ENCODE measurements at regions not wholly inside any gene's neighbourhood (a gene's known extent, or its start where the extent isn't known, plus 50 kb on each side); places are given as distances from the start of the nearest gene placed in this dataset.

GRCh38 chr7:156032973-156033372 lies 220.7 kb upstream of the SHH start:
- H3K36me3 Mint-ChIP-seq (ENCODE audit: low read depth): peaks cover 2% of the 10 kb centered on the region
- H3K27ac Mint-ChIP-seq (ENCODE audit: unreplicated experiment): no peak overlapping the region
- no peaks in the 10 kb centered on the region for H3K27me3 Mint-ChIP-seq (ENCODE audit: low read depth)
- DNase-seq (ENCODE audit: low read depth, low spot score): no peak
- no peak for TF ChIP-seq CTCF (conservative IDR thresholded peaks at IDR 0.05)
- no peak overlapping the region for H3K4me3 Mint-ChIP-seq
- H3K9me3 Mint-ChIP-seq: peaks cover 8% of the 10 kb centered on the region
- peaks cover 15% of the 10 kb centered on the region for H3K4me1 Mint-ChIP-seq

GRCh38 chr7:156031679-156032478 lies 219.6 kb upstream of the SHH start:
- peaks cover 8% of the 10 kb centered on the region for H3K9me3 Mint-ChIP-seq
- H3K4me3 Mint-ChIP-seq: no peak overlapping the region
- H3K4me1 Mint-ChIP-seq: peaks cover 24% of the 10 kb centered on the region

GRCh38 chr7:156029460-156030007 lies 217.3 kb upstream of the SHH start:
- TF ChIP-seq CTCF (conservative IDR thresholded peaks at IDR 0.05): no peak
- Mint-ChIP-seq H3K27ac (ENCODE audit: unreplicated experiment) (no peak overlapping the region), H3K36me3 (ENCODE audit: low read depth) (peaks cover 2% of the 10 kb centered on the region), H3K4me1 (peaks cover 27% of the 10 kb centered on the region), H3K4me3 (no peak overlapping the region), H3K27me3 (ENCODE audit: low read depth) (no peaks in the 10 kb centered on the region), H3K9me3 (peaks cover 8% of the 10 kb centered on the region)
- DNase-seq (ENCODE audit: low read depth, low spot score): no peak

More at GRCh38 chr7:156031679-156032478, 219.6 kb upstream of the SHH start:
- Mint-ChIP-seq H3K36me3 (ENCODE audit: low read depth) (peaks cover 2% of the 10 kb centered on the region), H3K27me3 (ENCODE audit: low read depth) (no peaks in the 10 kb centered on the region), H3K27ac (ENCODE audit: unreplicated experiment) (no peak overlapping the region)
- TF ChIP-seq CTCF (conservative IDR thresholded peaks at IDR 0.05): no peak
- DNase-seq (ENCODE audit: low read depth, low spot score): no peak

- Mint-ChIP-seq H3K4me1 (peaks cover 34% of the 10 kb centered on the region), H3K36me3 (ENCODE audit: low read depth) (peaks cover 2% of the 10 kb centered on the region), H3K27ac (ENCODE audit: unreplicated experiment) (no peak overlapping the region), H3K27me3 (ENCODE audit: low read depth) (no peaks in the 10 kb centered on the region), H3K4me3 (no peak overlapping the region), H3K9me3 (peaks cover 8% of the 10 kb centered on the region)
- no peak for DNase-seq (ENCODE audit: low read depth, low spot score)
- no peak for TF ChIP-seq CTCF (conservative IDR thresholded peaks at IDR 0.05)
These were observed 216.3 kb upstream of the SHH start for GRCh38 chr7:156028521-156028920.

- no peak overlapping the region for H3K4me3 Mint-ChIP-seq
- no peaks in the 10 kb centered on the region for H3K36me3 Mint-ChIP-seq (ENCODE audit: low read depth)
- H3K27me3 Mint-ChIP-seq (ENCODE audit: low read depth): no peaks in the 10 kb centered on the region
- TF ChIP-seq CTCF (conservative IDR thresholded peaks at IDR 0.05): no peak
- no peak overlapping the region for H3K27ac Mint-ChIP-seq (ENCODE audit: unreplicated experiment)
- no peak for DNase-seq (ENCODE audit: low read depth, low spot score)
- peaks cover 5% of the 10 kb centered on the region for H3K9me3 Mint-ChIP-seq
- H3K4me1 Mint-ChIP-seq: peaks cover 35% of the 10 kb centered on the region
These were observed 215.6 kb upstream of the SHH start for GRCh38 chr7:156027821-156028220.
